ENCODE measurements at regions not wholly inside any gene's neighbourhood (a gene's known extent, or its start where the extent isn't known, plus 50 kb on each side); places are given as distances from the start of the nearest gene placed in this dataset.

GRCh38 chr11:38246451-38246850, 1648.4 kb upstream of the RAG2 start:
- TF ChIP-seq POLR2A (IDR thresholded peaks at IDR 0.05) (no peak), CTCF (IDR thresholded peaks at IDR 0.05) (no peak), POLR2AphosphoS5 (IDR thresholded peaks at IDR 0.05) (no peak)
